Neural cell (in vitro differentiated cells): ENCODE measurements at regions not wholly inside any gene's neighbourhood (a gene's known extent, or its start where the extent isn't known, plus 50 kb on each side); places are given as distances from the start of the nearest gene placed in this dataset.
"Not testable (repeated sequence)": the region's sequence is repeated elsewhere in the genome, so short reads cannot be mapped to it uniquely, and the experiment has no call there.

Experiments used
- H2AFZ ChIP-seq: fragments of 200-600, 300-800 bp; sonication (generic), shearing (Covaris generic); 2 replicates; pipeline ENCODE4 v1.6.0; 2014; ENCODE audit warnings: low read depth, mild to moderate bottlenecking, antibody characterized with exemption, low read length, moderate library complexity
- H3F3A ChIP-seq: fragments of 200-600 bp; shearing (Covaris generic); 2 replicates; pipeline ENCODE4 v1.6.1; 2016; ENCODE audit warnings: mild to moderate bottlenecking, moderate library complexity, mixed read lengths, antibody characterized with exemption, low read length; ENCODE audit not compliant: insufficient read depth, poor library complexity, severe bottlenecking
- H3K27ac ChIP-seq: fragments of 200-600, 300-800 bp; sonication (generic), shearing (Covaris generic); 2 replicates; pipeline ENCODE4 v1.5.1; 2014; ENCODE audit warnings: mild to moderate bottlenecking, low read length, moderate library complexity
- H3K27me3 ChIP-seq: fragments of 300-800, 200-600 bp; sonication (generic), shearing (Covaris generic); 2 replicates; pipeline ENCODE4 v1.6.0; 2014; ENCODE audit warnings: mild to moderate bottlenecking, low read depth, low read length, moderate library complexity; ENCODE audit not compliant: insufficient read depth
- H3K36me3 ChIP-seq: fragments of 300-800, 200-600 bp; sonication (generic), shearing (Covaris generic); 2 replicates; pipeline ENCODE4 v1.5.1; 2014; ENCODE audit warnings: mild to moderate bottlenecking, antibody characterized with exemption, low read length, moderate library complexity; ENCODE audit not compliant: insufficient read depth
- H3K4me2 ChIP-seq: fragments of 300-800, 200-600 bp; sonication (generic), shearing (Covaris generic); 2 replicates; pipeline ENCODE4 v1.6.0; 2014; ENCODE audit warnings: mild to moderate bottlenecking, low read length
- H3K4me3 ChIP-seq: fragments of 300-800, 200-600 bp; sonication (generic), shearing (Covaris generic); 2 replicates; pipeline ENCODE4 v1.5.1; 2014; ENCODE audit warnings: mild to moderate bottlenecking, low read length, moderate library complexity
- H3K79me2 ChIP-seq: fragments of 200-600 bp; shearing (Covaris generic); replicated peaks from 2 replicates; pipeline ENCODE4 v1.6.0; 2014; ENCODE audit warnings: mild to moderate bottlenecking, low read length, moderate library complexity; ENCODE audit not compliant: insufficient read depth
- H3K9ac ChIP-seq: fragments of 300-800, 200-600 bp; sonication (generic), shearing (Covaris generic); 2 replicates; pipeline ENCODE4 v1.6.1; 2016; ENCODE audit warnings: mild to moderate bottlenecking, low read length, mixed read lengths
- H3K9me2 ChIP-seq: fragments of 200-600 bp; shearing (Covaris generic); 2 replicates; pipeline ENCODE4 v1.6.1; 2016; ENCODE audit warnings: mild to moderate bottlenecking, low read length, mixed read lengths; ENCODE audit not compliant: insufficient read depth
- H3K9me3 ChIP-seq: fragments of 200-600, 300-800 bp; sonication (generic), shearing (Covaris generic); 2 replicates; pipeline ENCODE4 v1.6.1; 2016; ENCODE audit warnings: mild to moderate bottlenecking, mixed run types, low read length, moderate library complexity, mixed read lengths
- H4K20me1 ChIP-seq: fragments of 200-600 bp; shearing (Covaris generic); 2 replicates; pipeline ENCODE4 v1.6.1; 2016; ENCODE audit warnings: mild to moderate bottlenecking, mixed run types; ENCODE audit not compliant: insufficient read depth
- CTCF ChIP-seq: fragments of 450-650 bp; IDR thresholded peaks from 2 replicates; pipeline ENCODE4 v1.5.1; 2014; ENCODE audit warnings: antibody characterized with exemption, mild to moderate bottlenecking, moderate library complexity; ENCODE audit not compliant: poor library complexity, severe bottlenecking
- MXI1 ChIP-seq: fragments of 450-650 bp; conservative IDR thresholded peaks from 2 replicates; pipeline ENCODE4 v1.6.1; 2014; ENCODE audit warnings: antibody characterized with exemption, mild to moderate bottlenecking; ENCODE audit not compliant: poor library complexity, severe bottlenecking
- POLR2AphosphoS5 ChIP-seq: IDR thresholded peaks from 2 replicates; pipeline ENCODE4 v1.6.1; 2012
- RAD21 ChIP-seq: fragments of 450-650 bp; conservative IDR thresholded peaks from 2 replicates; pipeline ENCODE4 v1.6.1; 2014; ENCODE audit warnings: antibody characterized with exemption, mild to moderate bottlenecking, moderate library complexity
- SMC3 ChIP-seq: fragments of 450-650 bp; conservative IDR thresholded peaks from 2 replicates; pipeline ENCODE4 v1.6.1; 2014; ENCODE audit warnings: antibody characterized with exemption, mild to moderate bottlenecking, moderate library complexity; ENCODE audit not compliant: poor library complexity
- TAF1 ChIP-seq: IDR thresholded peaks from 2 replicates; pipeline ENCODE4 v1.6.1; 2012; ENCODE audit warnings: low read depth

- H3K9ac ChIP-seq: no peak overlapping the region
- H3F3A ChIP-seq: no peaks in the 10 kb centered on the region
- H2AFZ ChIP-seq: no peak overlapping the region
- H3K9me2 ChIP-seq: no peaks in the 10 kb centered on the region
- H3K4me3 ChIP-seq: no peak overlapping the region
- H4K20me1 ChIP-seq: no peaks in the 10 kb centered on the region
- TF ChIP-seq SMC3 (no peak), POLR2AphosphoS5 (no peak), RAD21 (no peak), CTCF (no peak), MXI1 (no peak), TAF1 (no peak)
- no peaks in the 10 kb centered on the region for H3K79me2 ChIP-seq
- H3K4me2 ChIP-seq: no peak overlapping the region
- H3K27me3 ChIP-seq: no peaks in the 10 kb centered on the region
- no peak overlapping the region for H3K27ac ChIP-seq
- no peaks in the 10 kb centered on the region for H3K36me3 ChIP-seq
- H3K9me3 ChIP-seq: no peaks in the 10 kb centered on the region
These were observed 78.8 kb upstream of the RPRML start for GRCh38 chr17:47057830-47058229.

- H3K4me3 ChIP-seq, H3K9me3 ChIP-seq, H3K79me2 ChIP-seq, H3K36me3 ChIP-seq, H3K9ac ChIP-seq, H3K27me3 ChIP-seq, H4K20me1 ChIP-seq, H2AFZ ChIP-seq, H3K4me2 ChIP-seq, H3K9me2 ChIP-seq, H3K27ac ChIP-seq, H3F3A ChIP-seq: not testable (repeated sequence)
These were observed 78.2 kb upstream of the RPRML start for GRCh38 chr17:47057279-47057678.

- not testable (repeated sequence) for H3K4me3 ChIP-seq, H2AFZ ChIP-seq, H3K27ac ChIP-seq, H3K27me3 ChIP-seq, H3K36me3 ChIP-seq, H4K20me1 ChIP-seq, H3K9me2 ChIP-seq, H3K9me3 ChIP-seq, H3K4me2 ChIP-seq, H3K9ac ChIP-seq, H3K79me2 ChIP-seq, H3F3A ChIP-seq
These were observed 77.6 kb upstream of the RPRML start for GRCh38 chr17:47056687-47057086.
